GM13976 (cell line): ENCODE measurements at regions not wholly inside any gene's neighbourhood (a gene's known extent, or its start where the extent isn't known, plus 50 kb on each side); places are given as distances from the start of the nearest gene placed in this dataset.

Experiments used
- DNase-seq: peaks from one replicate; pipeline ENCODE4 v3.0.0; 2012; ENCODE audit warnings: low spot score
- CTCF ChIP-seq: IDR thresholded peaks from 2 replicates; pipeline ENCODE4 v1.5.1; 2012; ENCODE audit warnings: borderline replicate concordance, mild to moderate bottlenecking; ENCODE audit not compliant: insufficient read depth; ENCODE audit errors: extremely low read depth, missing control alignments, control extremely low read depth
- in situ Hi-C: fragments of 300-500 bp; cut with MboI; formaldehyde crosslinking; loops from one replicate; pipeline ENCODE4 v1.12.0; 2022; ENCODE audit warnings: low sequenced_read_pairs, mixed read lengths, inconsistent platforms; ENCODE audit not compliant: unreplicated experiment

GRCh38 chr12:24325331-24325730 is 375.9 kb upstream of the SOX5 start:
- in situ Hi-C loops = no loop called here
- no peak for DNase-seq
- no peak for TF ChIP-seq CTCF

GRCh38 chr12:24307716-24308335 is 358.4 kb upstream of the SOX5 start:
- no peak for DNase-seq
- in situ Hi-C loops = no loop called here
- no peak for TF ChIP-seq CTCF

- in situ Hi-C loops = no loop called here
- TF ChIP-seq CTCF = no peak
- no peak for DNase-seq
Measured at GRCh38 chr12:24307153-24307552, 357.7 kb upstream of the SOX5 start.

GRCh38 chr12:24306001-24306400 is 356.5 kb upstream of the SOX5 start:
- in situ Hi-C loops = no loop called here
- TF ChIP-seq CTCF = no peak
- DNase-seq = no peak

- no peak for TF ChIP-seq CTCF
- in situ Hi-C loops = no loop called here
- DNase-seq = no peak
Measured at GRCh38 chr12:24304285-24304684, 354.8 kb upstream of the SOX5 start.

- in situ Hi-C loops = no loop called here
- no peak for DNase-seq
- no peak for TF ChIP-seq CTCF
Measured at GRCh38 chr12:24302708-24303107, 353.2 kb upstream of the SOX5 start.
